HG03060 (cell line): ENCODE measurements at regions not wholly inside any gene's neighbourhood (a gene's known extent, or its start where the extent isn't known, plus 50 kb on each side); places are given as distances from the start of the nearest gene placed in this dataset.
"Not testable (repeated sequence)": the region's sequence is repeated elsewhere in the genome, so short reads cannot be mapped to it uniquely, and the experiment has no call there.

Experiments
- ATAC-seq: cut with Tn5 transposase; IDR thresholded peaks from one replicate; pipeline ENCODE4 v1.9.1; 2021; ENCODE audit warnings: low read depth, moderate number of reproducible peaks; ENCODE audit not compliant: unreplicated experiment

DNA sequence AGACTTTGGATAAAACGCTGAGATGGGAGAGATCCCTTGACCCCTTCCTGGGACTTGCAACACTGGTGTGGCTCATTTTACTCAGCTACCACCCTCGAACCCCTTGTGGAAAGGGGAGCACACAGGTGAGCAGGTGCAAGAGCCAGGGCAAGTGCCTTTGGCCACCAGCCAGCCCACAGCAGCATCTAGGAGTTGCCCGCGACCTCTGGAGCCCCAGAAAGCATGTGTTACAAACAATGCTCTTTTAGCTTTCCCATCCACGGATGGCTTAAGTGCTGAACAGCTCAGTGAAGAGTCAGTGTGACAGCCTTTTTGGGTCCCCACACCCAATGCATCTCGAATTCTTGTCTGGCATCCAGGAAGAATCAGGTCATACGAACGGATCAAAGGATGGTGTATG, 197.8 kb downstream of the MEMO1 start:
- no peak for ATAC-seq

GRCh38 chr2:31812051-31812798, 198.6 kb downstream of the MEMO1 start:
- ATAC-seq: peak; percentile 97

DNA sequence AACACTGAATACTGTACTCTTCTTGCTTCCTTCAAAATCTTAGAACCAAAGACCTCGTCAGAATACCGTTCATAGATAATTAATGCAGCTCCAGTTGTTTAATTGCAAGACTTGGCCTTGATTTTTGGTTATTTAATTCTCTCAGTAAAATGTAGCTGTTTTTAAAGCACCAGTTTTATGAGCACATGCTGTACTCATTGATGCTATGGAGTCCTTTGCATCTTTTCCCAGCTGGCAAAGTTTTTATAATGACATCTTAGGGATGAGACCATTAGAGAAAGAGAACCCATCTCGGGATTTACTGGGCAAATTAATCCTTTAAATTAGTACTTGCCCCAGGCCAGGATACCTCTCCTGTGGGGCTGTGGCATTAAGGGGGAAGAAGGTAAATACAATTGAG, 199.3 kb downstream of the MEMO1 start:
- no peak for ATAC-seq

GRCh38 chr2:31810200-31810917, 200.4 kb downstream of the MEMO1 start:
- no peak for ATAC-seq

DNA sequence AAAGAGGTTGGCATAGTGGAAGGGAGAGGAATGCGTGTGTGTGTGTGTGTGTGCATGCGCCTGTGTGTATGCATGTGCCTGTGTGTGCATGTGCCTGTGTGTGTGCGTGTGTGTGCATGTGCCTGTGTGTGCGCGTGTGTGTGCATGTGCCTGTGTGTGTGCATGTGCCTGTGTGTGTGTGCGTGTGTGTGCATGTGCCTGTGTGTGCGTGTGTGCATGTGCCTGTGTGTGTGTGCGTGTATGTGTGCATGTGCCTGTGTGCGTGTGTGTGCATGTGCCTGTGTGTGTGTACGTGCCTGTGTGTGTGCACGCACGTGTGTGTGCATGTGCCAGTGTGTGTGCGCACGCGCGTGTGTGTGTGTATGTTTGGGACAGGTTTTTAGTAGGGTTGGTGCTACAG, 205.1 kb downstream of the MEMO1 start:
- ATAC-seq: no peak

DNA sequence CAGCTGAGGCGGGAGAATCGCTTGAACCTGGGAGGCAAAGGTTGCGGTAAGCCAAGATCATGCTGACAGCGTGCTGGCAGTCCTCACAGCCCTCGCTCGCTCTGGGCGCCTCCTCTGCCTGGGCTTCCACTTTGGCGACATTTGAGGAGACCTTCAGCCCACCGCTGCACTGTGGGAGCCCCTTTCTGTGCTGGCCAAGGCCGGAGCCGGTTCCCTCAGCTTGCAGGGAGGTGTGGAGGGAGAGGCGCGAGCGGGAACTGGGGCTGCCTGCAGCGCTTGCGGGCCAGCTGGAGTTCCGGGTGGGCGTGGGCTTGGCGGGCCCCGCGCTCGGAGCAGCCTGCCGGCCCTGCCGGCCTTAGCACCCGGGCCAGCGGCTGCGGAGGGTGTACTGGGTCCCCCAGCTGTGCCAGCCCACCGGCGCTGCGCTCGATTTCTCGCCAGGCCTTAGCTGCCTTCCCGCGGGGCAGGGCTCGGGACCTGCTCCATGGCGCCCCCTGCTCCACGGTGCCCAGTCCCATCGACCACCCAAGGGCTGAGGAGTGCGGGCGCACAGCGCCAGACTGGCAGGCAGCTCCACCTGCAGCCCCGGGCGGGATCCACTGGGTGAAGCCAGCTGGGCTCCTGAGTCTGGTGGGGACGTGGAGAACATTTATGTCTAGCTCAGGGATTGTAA, 207.2 kb downstream of the MEMO1 start:
- ATAC-seq: not testable (repeated sequence)

DNA sequence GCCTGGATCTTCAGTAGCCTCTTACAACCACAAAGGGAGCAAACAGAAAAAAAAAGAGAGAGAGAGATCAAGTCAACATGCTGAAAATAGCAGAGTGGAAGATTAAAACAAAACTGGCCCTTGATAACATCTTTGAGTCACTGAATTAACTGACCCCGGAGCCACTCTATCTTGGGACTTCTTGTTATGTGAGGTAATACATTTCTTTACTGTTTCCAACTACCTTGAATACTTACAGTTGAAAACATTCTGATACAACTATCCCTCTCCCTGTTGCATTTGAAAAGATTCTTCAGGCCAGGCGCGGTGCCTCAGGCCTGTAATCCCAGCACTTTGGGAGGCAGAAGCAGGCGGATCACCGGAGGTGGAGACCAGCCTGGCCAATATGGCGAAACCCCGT, 208.1 kb downstream of the MEMO1 start:
- no peak for ATAC-seq

- ATAC-seq: not testable (repeated sequence)
Observed at GRCh38 chr2:31799282-31799681, 211.5 kb downstream of the MEMO1 start.

- no peak for ATAC-seq
Observed at GRCh38 chr2:31788273-31788672, 207.5 kb upstream of the SRD5A2 start.

- ATAC-seq: peak; percentile 60
Observed at GRCh38 chr2:31785876-31786275, 205.1 kb upstream of the SRD5A2 start.

DNA sequence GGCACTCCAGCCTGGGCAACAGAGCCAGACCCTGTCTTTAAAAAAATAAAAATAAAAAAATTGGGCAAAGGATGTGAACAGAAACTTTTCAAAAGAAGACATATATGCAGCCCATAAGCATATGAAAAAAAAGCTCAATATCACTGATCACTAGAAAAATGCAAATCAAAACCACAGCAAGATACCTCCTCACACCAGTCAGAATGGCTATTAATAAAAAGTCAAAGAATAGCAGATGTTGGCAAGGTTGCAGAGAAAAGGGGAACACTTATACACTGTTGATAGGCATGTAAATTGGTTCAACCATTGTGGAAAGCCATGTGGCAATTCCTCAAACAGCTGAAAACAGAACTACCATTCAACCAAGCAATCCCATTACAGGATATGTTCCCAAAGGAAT, 204.1 kb upstream of the SRD5A2 start:
- ATAC-seq: no peak

DNA sequence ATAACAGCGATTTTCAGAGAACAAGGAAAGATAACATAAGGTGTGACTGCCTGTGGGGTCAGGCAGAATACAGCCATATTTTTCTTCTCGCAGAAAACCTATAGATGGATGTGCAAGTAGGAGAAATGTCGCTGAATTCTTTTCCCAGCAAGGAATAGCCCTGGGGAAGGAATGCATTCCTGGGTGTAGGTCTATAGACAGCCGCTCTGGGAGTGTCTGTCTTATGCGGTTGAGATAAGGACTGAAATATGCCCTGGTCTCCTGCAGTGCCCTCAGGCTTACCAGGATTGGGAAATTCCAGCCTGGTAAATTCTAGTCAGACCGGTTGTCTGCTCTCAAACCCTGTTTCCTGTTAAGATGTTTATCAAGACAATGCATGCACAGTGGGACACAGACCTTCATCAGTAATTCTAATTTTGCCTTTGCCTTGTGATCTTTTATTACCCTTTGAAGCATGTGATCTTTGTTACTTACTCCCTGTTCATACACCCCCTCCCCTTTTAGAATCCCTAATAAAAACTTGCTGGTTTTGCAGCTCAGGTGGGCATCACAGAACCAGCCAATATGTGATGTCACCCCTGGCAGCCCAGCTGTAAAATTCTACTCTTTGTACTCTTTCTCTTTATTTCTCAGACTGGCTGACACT, 202.8 kb upstream of the SRD5A2 start:
- ATAC-seq: not testable (repeated sequence)

- no peak for ATAC-seq
Observed at GRCh38 chr2:31778153-31778552, 197.4 kb upstream of the SRD5A2 start.

GRCh38 chr2:31770741-31771140, 190.0 kb upstream of the SRD5A2 start:
- no peak for ATAC-seq

DNA sequence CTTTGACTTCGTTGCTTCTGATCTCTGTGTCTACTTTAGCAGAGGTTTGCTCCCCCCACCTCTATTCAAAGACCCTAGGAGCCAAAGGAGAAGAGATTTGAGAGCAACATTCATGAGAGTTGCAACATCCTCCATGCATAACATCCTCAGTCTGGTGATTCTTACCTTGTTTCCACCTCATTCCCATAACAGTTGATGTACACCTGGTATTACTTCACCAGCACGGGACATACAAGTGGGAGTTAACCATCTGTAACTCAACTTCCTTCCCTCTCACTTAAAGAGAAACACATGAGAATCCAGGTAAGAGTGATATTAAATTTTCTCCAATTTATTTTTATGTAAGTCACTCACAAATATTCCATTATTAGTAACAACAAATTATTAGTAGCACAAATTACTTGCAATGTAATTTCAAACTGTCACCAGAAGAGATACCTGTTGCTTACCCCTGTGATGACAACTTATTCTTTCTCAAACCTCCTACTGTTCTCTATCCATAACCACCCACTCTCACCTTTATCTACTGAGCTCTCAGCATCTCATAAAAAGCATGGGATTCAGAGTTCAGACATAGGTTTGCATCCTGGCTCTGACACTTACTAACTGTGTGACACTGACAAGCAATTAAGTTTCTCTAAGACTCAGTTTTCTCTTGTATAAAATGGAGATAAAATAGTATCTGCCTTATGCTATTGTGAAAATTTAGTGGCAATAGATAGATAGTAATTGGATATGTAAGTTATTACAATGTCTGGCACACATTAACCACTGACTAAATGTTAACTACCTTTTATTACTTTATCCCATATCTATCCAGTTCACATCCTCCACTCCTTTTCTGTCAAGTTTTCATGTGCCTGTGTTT, 184.6 kb upstream of the SRD5A2 start:
- ATAC-seq: no peak

DNA sequence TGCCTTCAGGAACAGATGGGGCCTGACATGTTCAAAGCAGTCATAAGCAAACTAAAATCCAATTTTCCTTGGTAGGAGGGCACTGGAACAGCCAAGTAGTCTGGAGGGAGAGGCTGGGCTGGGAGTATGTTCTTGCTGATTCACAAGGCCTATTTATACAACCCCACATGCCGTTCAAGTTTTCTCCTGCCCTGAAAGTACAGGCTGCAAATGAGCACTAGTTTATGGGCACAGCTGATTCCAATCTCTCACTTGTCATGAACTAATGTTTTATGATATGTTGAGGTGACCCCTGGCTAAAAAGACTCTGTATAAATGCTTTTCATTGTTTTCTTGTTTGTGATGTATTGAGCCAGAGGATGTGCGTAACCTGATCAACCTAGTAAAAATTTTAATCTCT, 183.4 kb upstream of the SRD5A2 start:
- ATAC-seq: no peak

DNA sequence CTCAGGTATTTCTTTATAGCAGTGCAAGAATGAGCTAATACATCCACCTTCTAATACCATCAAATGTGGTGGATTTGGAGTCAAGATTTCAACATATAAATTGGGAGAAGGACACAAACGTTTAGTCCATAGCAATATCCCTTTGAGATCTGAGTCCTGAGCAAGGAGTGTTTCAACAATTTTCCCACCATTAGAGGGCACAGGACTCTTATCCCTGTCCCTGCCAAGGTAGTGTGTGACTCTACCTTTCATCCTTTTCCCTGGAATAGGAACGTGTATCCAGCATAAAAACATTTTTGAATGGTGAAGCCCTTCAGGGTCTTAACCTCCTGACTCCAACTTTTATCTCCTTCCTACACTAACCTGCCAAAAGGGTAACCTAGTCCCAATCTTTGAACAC, 181.3 kb upstream of the SRD5A2 start:
- no peak for ATAC-seq

DNA sequence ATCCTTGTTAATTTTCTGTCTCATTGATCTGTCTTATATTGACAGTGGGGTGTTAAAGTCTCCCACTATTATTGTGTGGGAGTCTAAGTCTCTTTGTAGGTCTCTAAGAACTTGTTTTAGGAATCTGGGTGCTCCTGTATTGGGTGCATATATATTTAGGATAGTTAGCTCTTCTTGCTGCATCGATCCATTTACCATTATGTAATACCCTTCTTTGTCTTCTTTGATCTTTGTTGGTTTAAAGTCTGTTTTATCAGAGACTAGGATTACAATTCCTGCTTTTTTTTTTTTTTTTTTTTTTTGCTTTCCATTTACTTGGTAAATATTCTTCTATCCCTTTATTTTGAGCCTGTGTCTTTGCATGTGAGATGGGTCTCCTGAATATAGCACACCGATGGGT, 176.6 kb upstream of the SRD5A2 start:
- not testable (repeated sequence) for ATAC-seq

DNA sequence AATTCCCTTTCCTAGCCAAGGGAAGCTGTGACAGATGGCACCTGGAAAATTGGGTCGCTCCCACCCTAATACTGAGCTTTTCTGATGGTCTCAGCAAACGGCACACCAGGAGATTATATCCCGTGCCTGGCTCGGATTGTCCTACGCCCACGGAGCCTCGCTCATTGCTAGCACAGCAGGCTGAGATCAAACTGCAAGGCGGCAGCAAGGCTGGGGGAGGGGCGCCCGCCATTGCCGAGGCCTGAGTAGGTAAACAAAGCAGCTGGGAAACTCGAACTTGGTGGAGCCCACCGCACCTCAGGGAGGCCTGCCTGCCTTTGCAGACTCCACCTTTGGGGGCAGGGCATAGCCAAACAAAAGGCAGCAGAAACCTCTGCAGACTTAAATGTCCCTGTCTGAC, 168.0 kb upstream of the SRD5A2 start:
- ATAC-seq: not testable (repeated sequence)

- no peak for ATAC-seq
Observed at GRCh38 chr2:31748041-31748440, 167.3 kb upstream of the SRD5A2 start.
